ENCODE measurements at regions not wholly inside any gene's neighbourhood (a gene's known extent, or its start where the extent isn't known, plus 50 kb on each side); places are given as distances from the start of the nearest gene placed in this dataset.
A peak's percentile ranks its signal among the peaks of the same experiment; 100 is the strongest.
"Not testable (repeated sequence)": the region's sequence is repeated elsewhere in the genome, so short reads cannot be mapped to it uniquely, and the experiment has no call there.

- DNase-seq: no peak
These were observed 105.4 kb upstream of the TLK1 start for GRCh38 chr2:171266102-171266501.

GRCh38 chr2:171261529-171261928, 100.8 kb upstream of the TLK1 start:
- DNase-seq: not testable (repeated sequence)

GRCh38 chr2:171260471-171261424, 100.1 kb upstream of the TLK1 start:
- DNase-seq: peak; percentile 36

DNA sequence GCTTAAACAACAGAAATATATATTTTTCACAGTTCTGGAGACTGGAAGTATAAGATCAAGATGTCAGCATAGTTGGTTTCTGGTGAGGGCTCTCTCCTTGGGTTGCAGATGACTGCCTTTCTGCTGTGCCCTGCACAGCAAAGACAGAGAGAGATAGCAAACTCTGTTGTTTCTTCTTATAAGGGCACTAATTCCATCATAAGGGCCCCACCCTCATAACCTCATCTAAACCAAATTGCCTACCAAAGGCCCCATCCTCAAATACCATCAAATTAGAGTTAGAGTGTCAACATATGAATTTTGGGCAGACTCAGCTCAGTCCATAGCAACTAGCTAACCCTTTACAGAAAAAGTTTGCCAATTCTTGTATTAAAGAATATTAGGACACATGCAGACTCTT, 94.0 kb upstream of the TLK1 start:
- DNase-seq: no peak

- no peak for DNase-seq
These were observed 93.4 kb upstream of the TLK1 start for GRCh38 chr2:171253900-171254650.

DNA sequence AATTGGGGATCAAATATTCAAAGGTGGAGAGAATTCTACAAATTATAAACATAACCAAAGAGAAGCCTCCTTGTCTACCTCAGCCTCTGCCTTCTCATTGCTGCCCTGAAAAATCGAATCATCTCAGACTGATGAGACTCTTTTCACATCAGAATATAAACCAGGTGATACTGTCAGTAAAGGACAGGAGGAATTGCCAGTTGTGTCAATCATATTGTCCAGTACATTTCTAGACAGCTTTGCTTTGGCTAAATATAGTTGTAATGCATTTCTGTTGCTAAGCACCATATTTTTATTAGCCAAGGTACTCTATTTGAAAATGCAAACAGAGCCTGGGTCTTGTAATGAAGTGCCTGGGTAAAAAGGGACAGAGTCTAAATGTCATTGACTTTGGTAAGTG, 92.6 kb upstream of the TLK1 start:
- DNase-seq: no peak

DNA sequence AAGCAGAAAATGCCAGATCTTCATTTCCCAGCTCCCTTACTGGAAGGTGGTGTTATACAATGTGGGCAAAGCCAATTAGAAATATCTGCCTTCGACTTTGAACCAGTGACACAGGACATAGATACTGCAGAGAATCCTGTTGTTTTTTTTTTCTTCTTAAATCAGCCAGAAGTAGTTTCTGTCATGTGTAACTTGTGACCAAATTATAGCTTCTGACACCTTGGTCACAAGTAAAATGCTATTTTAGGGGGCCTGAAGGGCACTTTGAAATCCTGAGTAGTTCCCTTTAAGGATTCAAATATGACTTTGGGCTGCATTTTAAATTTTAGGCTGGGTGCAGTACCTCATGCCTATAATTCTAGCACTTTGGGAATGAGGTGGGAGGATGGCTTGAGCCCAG, 89.0 kb upstream of the TLK1 start:
- DNase-seq: no peak

DNA sequence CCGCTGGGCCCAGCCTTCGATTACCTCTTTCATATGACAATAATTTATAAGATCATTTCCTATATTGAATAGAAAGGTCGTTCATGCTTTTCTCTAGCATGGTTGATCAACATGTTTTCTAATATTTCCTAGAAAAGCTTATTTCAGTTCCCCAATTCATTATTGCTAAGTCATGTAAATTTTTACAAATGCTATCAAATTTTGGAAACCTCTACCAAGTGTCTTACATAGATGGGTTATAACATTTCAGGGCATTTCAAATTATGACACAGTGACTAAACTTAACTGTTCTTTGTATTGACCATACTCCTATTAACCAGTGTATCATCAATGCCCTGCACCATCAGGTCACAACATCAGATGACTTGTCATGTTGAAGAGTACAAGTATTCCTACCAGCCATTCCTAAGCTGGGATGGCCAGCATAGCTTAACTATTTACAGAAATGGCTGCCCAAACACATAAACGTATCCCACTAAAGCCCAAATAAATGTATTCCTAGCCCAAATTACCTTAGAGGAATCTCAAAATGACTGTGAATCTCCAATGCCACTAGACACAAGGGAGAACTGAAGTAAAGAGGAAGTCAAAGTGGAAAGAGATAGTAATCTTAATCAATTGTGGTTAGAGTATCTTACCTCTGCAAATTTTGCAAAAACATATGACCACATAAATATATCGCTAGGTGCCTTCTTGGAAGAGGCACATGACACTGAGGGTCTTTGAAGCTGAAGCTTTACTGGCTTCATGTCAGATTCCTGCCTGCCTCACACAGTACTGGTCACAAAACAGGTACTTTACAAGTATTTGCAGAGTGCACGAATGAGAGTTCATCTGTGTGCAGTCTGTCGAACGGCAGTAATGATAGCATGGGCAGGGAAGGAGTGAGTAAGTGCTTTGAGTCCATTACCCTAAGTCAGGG, 87.3 kb upstream of the TLK1 start:
- DNase-seq: no peak

GRCh38 chr2:171244970-171245782, 84.5 kb upstream of the TLK1 start:
- DNase-seq: no peak

- no peak for DNase-seq
These were observed 83.8 kb upstream of the TLK1 start for GRCh38 chr2:171244466-171244969.

GRCh38 chr2:171241771-171242170, 81.1 kb upstream of the TLK1 start:
- DNase-seq: no peak

- DNase-seq: no peak
These were observed 78.3 kb upstream of the TLK1 start for GRCh38 chr2:171238946-171239345.

DNA sequence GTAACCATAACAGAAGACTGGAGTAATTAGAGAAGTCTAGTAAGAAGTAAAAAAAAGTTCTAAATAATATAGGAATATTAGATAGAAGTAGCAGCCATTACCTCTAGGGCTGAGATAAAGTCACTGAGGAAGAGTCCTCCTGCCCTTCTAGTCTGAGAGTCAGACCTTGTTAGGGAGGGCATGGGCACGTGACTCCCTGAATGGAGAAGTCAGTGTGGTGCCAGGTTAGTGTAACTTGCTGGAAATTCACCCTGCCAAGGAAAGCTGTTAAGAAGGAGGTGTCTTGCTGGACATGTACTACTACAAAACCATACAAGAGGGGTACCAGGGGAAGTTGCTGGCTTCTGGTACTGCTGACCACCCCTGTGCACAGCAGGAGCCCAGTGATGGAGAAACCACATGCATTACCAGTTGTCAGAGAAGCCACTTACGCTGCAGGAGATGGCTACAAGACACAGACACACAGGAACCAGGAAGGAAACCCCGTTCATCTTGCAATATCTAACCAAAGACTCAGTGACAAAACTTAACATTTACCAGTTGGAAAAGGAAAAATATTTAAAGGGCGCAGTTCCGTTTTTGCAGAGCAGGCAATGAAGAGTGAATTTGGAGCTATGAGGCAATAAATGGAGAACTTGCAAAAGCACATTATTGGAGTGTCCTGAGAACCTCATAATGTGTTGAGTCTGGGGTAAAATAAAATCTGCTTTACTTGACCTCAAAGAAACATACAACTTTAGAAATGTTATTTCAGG, 77.2 kb upstream of the TLK1 start:
- DNase-seq: no peak

DNA sequence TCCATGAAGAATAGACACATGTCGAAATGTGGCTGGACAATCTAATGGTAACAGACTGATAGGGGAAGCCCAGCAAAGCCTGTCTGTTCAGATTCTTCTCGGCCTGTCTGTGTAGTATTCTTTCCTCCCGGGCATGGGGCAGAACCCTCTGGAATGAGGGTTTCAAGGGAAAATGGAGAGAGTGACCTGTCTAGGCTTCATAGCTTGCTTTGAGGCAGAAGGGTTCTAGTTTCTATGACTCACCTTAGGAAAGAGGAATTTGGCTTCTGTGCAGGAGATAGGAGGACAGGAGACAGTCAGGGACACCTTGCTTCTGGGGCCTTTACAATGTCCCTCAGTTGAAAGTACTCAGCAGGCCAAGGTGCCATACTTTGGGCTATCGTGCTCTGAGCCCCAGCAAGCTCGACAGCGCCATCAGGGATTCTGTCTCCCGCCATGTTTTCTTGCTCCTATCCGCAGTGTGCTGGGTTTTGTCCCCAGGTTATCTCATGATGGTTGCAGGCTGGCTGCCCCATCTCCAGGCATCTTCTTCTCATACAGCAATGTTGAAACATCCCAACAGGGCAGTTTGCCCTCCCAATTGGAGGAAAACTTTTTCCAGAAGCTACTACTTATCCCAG, 74.7 kb upstream of the TLK1 start:
- DNase-seq: no peak

GRCh38 chr2:171230176-171230575, 69.5 kb upstream of the TLK1 start:
- DNase-seq: no peak

GRCh38 chr2:171228826-171229225, 68.1 kb upstream of the TLK1 start:
- no peak for DNase-seq

- no peak for DNase-seq
These were observed 66.5 kb upstream of the TLK1 start for GRCh38 chr2:171227066-171227782.

DNA sequence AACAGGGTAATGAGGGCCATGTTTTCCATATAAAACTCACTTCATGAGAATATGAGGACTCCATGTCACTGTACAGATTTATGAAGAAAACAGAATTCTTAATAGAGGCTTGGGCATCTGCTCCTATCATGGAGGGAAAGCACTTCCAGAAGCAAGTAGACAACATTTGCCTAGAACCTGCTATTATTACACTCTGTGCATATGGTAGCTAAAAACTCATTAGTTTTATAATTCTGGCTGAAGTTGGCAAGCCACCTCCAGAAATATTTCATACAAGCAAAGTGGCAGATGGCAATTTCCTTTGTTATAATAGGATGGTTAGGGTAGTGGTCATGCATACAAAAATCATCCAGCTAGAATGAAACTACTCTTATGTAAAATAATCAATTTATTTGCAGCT, 65.8 kb upstream of the TLK1 start:
- DNase-seq: no peak

DNA sequence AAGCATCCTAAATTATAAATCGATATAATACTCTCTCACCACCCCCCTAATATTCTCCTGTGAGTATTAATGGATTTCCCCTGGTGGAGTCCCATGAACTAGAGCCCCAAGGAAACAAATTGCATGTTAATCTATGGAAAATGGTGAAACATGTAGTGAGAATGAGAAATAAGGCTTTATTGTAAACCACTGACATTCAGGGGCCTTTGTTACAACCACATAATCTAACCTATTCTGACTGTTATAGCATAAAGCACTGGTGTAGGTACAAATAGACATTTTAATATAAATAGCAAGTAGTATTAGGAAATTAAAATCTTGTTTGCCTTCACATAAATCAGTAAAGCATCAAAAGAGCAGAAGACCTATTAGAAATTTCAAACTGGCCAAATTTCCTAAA, 65.3 kb upstream of the TLK1 start:
- DNase-seq: no peak

All from stimulated activated CD8-positive, alpha-beta memory T cell treated with anti-CD3 and anti-CD28 coated beads, Interleukin-4, amount 100 ng/mL, for 48 hours (primary cell).